ENCODE measurements at regions not wholly inside any gene's neighbourhood (a gene's known extent, or its start where the extent isn't known, plus 50 kb on each side); places are given as distances from the start of the nearest gene placed in this dataset.

DNA sequence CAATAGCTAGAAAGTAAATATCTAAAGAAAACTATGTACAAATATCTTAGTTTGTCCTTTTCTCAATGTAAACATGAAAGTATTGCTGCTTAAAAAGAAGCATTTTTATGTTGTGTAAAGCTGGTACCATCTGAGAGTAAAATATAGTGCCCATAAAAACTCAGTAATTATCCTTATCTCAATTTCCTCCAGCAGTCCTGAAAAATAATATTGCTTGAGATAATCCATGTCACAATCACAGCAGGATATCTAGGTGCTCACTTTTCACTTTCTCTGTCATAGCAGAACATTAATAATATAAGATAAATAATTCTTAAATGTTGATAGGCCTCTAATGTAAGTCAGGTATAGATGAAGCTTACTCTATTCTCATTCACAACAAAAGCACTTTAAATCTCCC lies 285.5 kb downstream of the ZBBX start:
- TF ChIP-seq, protein P1, sequence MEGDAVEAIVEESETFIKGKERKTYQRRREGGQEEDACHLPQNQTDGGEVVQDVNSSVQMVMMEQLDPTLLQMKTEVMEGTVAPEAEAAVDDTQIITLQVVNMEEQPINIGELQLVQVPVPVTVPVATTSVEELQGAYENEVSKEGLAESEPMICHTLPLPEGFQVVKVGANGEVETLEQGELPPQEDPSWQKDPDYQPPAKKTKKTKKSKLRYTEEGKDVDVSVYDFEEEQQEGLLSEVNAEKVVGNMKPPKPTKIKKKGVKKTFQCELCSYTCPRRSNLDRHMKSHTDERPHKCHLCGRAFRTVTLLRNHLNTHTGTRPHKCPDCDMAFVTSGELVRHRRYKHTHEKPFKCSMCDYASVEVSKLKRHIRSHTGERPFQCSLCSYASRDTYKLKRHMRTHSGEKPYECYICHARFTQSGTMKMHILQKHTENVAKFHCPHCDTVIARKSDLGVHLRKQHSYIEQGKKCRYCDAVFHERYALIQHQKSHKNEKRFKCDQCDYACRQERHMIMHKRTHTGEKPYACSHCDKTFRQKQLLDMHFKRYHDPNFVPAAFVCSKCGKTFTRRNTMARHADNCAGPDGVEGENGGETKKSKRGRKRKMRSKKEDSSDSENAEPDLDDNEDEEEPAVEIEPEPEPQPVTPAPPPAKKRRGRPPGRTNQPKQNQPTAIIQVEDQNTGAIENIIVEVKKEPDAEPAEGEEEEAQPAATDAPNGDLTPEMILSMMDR (IDR thresholded peaks at IDR 0.05) = no peak
- TF ChIP-seq, protein P2, sequence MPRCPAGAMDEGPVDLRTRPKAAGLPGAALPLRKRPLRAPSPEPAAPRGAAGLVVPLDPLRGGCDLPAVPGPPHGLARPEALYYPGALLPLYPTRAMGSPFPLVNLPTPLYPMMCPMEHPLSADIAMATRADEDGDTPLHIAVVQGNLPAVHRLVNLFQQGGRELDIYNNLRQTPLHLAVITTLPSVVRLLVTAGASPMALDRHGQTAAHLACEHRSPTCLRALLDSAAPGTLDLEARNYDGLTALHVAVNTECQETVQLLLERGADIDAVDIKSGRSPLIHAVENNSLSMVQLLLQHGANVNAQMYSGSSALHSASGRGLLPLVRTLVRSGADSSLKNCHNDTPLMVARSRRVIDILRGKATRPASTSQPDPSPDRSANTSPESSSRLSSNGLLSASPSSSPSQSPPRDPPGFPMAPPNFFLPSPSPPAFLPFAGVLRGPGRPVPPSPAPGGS (IDR thresholded peaks at IDR 0.05) = no peak
- TF ChIP-seq MAZ (IDR thresholded peaks at IDR 0.05; ENCODE audit: borderline replicate concordance, low read depth, low read length) = no peak
- no peak for TF ChIP-seq SMC3 (IDR thresholded peaks at IDR 0.05)
- no peak for TF ChIP-seq CHD2 (IDR thresholded peaks at IDR 0.05; ENCODE audit: low read length, partially characterized antibody)
- no peak for TF ChIP-seq CEBPB (IDR thresholded peaks at IDR 0.05)
- TF ChIP-seq HOXA7 (CRISPR knock-in tag; IDR thresholded peaks at IDR 0.05) = no peak
- TF ChIP-seq ZC3H11A (IDR thresholded peaks at IDR 0.05) = no peak
- TF ChIP-seq KDM1A (IDR thresholded peaks at IDR 0.05; ENCODE audit: low read depth) = no peak
